ENCODE measurements at regions not wholly inside any gene's neighbourhood (a gene's known extent, or its start where the extent isn't known, plus 50 kb on each side); places are given as distances from the start of the nearest gene placed in this dataset.
A peak's percentile ranks its signal among the peaks of the same experiment; 100 is the strongest.

DNA sequence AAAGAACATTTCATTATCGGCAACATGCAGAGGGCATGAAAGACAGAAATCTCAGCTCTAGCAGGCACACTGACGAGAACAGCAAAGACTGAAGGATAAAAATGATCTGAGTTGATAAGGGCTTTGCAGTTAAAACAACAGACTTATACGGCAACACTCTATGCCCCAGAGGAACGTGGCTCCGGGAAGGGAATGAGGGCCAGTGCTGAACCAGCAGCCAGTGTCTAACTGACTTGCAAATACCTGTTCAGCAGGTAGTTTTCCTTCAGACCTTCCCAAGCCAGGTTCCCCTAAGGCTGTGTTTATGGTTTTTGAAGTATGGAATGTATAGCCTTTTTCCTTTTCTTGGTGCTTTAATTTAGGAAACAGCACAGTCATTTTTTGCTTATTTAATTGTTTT lies 121.3 kb upstream of the CDH18 start:
- DNase-seq, result peak in 1 of 14 donors; percentile 69

GRCh38 chr5:20105915-20106314 lies 117.9 kb upstream of the CDH18 start:
- peak in 1 of 14 donors; percentile 92 for DNase-seq

DNA sequence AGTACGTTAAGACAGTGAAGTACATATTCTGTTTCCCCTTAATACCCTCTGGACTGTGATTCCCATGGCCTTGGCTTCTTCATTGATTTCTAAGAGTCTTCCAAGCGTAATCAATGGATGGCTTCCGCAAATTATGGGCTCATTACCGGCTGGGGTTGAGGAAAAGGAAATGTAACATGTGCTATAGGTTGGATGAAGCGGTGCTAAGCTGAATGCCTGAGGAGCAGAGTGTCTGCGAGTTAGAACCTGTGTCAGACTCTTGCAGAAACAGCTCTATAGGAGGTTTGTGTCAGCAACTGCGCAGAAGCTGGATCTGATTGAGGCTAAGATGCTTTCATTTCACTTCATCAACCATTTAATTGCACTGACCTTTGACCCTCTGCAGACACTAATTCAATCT lies 114.3 kb upstream of the CDH18 start:
- no peak for DNase-seq

DNA sequence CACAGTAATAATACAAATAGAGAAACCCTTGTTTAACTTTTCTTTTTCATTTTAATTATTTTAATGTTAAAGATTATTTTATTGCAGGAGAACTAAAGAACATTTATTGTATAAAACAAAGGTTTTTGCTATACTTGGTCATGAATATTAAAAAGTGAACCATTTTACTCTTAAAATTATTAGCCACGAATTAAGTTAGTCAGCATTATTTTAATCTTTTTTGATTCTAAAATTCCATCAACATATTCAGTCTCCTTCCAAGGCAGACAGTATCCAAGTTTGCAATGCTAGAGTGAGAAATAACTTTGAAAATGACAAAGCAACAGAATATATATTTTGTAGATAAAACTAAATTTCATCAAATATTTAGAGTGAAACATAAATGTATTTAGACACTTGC lies 110.7 kb upstream of the CDH18 start:
- DNase-seq, result no peak

- DNase-seq, result peak in 2 of 14 donors; percentile 25 to 97
Measured at GRCh38 chr5:20088361-20088760, 100.4 kb upstream of the CDH18 start.

- DNase-seq, result no peak
Measured at GRCh38 chr5:20087299-20087698, 99.3 kb upstream of the CDH18 start.

DNA sequence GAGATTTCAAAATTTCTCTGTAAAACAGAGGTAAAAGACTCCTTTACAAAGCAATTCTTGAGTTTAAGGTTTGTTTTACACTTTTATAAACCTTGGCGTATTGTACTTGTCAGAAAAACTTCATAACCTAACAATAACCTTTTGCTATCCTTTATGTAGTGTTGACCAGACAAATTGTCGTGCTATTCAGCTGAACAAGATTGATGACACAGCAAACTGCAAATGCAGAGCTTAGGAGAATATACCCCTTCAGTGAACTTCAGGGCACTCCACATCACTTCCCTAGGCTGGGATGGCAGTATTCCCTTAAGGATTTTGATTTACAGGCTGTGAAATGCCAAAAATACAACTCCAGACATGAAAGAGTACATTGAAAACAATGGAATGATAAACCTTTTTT lies 89.2 kb upstream of the CDH18 start:
- no peak for DNase-seq

- DNase-seq, result no peak
Measured at GRCh38 chr5:20056933-20057332, 68.9 kb upstream of the CDH18 start.

GRCh38 chr5:20055301-20055700 lies 67.3 kb upstream of the CDH18 start:
- DNase-seq, result no peak

- DNase-seq, result no peak
Measured at GRCh38 chr5:20050262-20050661, 62.3 kb upstream of the CDH18 start.

DNA sequence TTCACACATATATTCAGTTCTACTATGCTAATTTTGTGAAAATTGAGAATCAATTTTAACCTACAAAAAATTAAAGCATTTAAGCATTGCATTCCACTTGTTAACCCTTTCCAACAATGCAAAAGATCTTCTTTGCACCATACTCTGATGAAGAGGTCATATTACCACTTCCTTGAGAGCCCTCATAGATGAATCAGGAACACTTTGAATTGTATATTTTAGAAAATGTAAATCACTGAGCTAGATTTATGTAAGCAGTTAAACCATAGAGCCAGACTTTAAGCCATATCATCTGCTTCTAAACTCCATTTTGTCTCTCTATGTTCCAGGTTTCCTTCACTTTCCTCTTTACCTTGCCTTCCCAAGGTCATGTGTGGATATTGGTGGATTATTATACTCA lies 56.5 kb upstream of the CDH18 start:
- no peak for DNase-seq

DNA sequence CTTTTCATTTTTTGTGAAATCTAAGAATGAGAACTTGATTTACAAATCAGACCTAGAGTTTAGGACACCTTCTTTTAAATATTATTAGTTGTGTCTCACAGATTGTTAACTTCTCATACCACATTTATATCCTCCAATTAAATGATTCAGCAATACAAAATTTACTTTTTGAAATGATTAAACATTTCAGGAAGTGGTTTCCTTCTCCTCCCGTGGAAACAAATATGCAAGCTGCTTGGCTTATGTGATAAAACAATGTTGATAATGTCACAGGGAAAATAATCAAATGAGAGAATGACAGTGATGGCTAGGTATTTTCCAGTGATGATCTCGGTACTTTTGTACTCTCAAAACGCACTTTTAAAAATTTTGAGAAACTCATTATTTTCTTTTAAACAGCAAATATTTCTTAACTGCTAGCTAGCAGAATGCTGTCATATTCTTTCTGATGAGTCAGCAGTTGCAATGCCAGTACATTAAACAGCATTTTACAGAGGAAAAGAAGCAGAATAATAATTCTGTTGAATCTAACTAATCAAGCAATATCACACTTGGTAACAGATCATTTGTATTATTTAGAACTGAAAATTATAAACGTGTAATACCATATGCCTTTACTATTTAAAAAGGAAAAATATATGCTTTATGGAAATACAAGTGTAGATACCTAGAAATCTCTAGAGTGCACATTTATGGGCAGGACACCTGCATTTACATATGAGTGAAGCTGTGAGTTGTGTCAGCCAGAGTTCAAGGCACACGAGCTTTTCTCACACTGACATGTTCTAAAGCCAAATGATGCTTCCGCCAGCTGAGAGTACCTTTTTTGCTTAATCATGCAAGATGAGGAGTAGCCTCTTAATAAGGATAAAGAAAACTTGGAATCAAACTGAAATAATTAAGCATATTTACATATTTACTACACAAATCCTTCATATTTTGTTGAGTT lies 53.6 kb upstream of the CDH18 start:
- no peak for DNase-seq

DNA sequence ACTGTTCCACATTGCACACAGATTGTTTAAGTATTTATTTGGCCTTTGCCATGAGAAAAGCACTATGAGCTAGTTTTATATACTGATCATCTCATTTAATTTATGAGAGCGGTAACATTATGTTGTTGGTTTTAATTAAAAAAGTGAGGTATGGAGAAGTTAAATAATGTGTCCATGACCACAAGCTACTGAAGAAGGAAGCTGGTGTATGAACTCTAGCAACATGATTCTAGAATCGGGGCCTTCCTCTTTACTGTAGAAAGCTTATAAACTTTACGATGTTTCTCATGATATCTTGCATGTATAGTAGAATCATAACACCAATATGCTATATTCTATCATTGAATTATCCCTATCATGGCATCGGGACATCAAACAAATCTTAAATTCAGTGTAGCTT lies 52.9 kb upstream of the CDH18 start:
- no peak for DNase-seq

Data from C1 segment of cervical spinal cord (tissue), 14 donors.